Lower leg skin (tissue), 3 donors: ENCODE measurements at regions not wholly inside any gene's neighbourhood (a gene's known extent, or its start where the extent isn't known, plus 50 kb on each side); places are given as distances from the start of the nearest gene placed in this dataset.

Experiments used
- POLR2A ChIP-seq, 2 donors: fragments of 450-650 bp; IDR thresholded peaks; one replicate each; pipeline ENCODE4 v1.6.1; 2016 to 2017; ENCODE audit warnings: antibody characterized with exemption in 2 of 2, mild to moderate bottlenecking in 1 of 2, moderate library complexity in 1 of 2
- TF ChIP-seq, protein P1 (sequence below), 3 donors: fragments of 450-650 bp; IDR thresholded peaks; one replicate each; pipeline ENCODE4 v1.5.1; 2016; ENCODE audit warnings: antibody characterized with exemption in 3 of 3, mild to moderate bottlenecking in 3 of 3, moderate library complexity in 2 of 3

DNA sequence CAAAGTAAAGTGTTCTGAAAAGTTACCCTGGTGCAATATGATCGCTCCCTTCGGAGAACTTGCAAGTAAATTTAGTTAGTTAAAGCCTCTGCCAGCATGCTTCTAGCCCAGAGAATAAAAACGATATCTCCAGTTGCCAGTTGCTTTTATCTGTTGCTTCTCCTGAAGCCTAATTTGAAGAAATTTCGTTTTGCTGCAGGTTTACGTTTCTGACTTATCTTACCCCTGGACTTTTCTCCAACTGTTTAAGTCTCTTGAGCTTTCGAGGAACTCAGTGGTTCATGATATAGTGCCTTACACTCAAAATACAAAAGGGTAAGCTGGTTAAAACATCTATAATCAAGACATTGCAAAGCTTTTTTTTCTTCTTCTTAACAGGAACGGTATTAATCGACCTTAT is 131.1 kb downstream of the FAM161A start:
- no peak for TF ChIP-seq POLR2A (IDR thresholded peaks at IDR 0.05)
- TF ChIP-seq, protein P1, sequence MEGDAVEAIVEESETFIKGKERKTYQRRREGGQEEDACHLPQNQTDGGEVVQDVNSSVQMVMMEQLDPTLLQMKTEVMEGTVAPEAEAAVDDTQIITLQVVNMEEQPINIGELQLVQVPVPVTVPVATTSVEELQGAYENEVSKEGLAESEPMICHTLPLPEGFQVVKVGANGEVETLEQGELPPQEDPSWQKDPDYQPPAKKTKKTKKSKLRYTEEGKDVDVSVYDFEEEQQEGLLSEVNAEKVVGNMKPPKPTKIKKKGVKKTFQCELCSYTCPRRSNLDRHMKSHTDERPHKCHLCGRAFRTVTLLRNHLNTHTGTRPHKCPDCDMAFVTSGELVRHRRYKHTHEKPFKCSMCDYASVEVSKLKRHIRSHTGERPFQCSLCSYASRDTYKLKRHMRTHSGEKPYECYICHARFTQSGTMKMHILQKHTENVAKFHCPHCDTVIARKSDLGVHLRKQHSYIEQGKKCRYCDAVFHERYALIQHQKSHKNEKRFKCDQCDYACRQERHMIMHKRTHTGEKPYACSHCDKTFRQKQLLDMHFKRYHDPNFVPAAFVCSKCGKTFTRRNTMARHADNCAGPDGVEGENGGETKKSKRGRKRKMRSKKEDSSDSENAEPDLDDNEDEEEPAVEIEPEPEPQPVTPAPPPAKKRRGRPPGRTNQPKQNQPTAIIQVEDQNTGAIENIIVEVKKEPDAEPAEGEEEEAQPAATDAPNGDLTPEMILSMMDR (IDR thresholded peaks at IDR 0.05) = no peak
